ENCODE measurements at regions not wholly inside any gene's neighbourhood (a gene's known extent, or its start where the extent isn't known, plus 50 kb on each side); places are given as distances from the start of the nearest gene placed in this dataset.
"Not testable (repeated sequence)": the region's sequence is repeated elsewhere in the genome, so short reads cannot be mapped to it uniquely, and the experiment has no call there.

DNA sequence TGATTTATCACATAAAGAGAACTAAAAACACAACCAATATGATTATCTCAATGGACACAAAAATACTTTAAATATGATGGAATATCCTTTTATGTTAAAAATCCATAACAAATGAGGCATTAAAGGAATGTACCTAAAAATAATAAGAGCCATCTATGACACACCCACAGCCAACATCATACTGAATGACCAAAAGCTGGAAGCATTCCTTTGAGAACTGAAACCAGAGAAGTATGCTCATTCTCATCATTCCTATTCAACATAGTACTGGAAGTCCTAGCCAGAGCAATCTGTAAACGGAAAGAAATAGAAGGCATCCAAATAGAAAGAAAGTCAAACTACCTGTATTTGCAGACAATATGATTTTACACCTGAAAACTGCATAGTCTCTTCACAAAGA lies 671.0 kb downstream of the SLITRK1 start:
- no peak for DNase-seq

- no peak for DNase-seq
These were observed 677.4 kb downstream of the SLITRK1 start for GRCh38 chr13:83204886-83205285.

DNA sequence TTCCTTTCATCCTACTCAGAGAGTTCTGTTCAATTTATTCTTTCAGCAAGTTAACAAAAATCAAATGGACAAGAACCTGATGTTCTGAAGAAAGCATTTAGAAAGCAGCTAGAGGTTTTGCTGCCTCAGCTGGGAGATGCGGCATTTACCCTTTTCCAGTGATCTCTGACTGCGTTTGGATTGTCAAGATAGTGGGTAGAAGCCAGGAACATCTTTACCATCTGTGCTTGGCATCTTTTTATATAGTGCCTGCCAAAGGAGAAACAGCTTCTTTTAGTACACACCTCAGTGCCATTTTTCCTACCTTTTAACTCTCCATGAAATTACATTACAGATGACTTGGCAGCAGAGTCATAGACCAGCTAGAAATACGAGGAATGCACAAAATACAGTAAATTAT lies 680.8 kb downstream of the SLITRK1 start:
- DNase-seq: no peak

GRCh38 chr13:83197316-83197715 lies 685.0 kb downstream of the SLITRK1 start:
- no peak for DNase-seq

DNA sequence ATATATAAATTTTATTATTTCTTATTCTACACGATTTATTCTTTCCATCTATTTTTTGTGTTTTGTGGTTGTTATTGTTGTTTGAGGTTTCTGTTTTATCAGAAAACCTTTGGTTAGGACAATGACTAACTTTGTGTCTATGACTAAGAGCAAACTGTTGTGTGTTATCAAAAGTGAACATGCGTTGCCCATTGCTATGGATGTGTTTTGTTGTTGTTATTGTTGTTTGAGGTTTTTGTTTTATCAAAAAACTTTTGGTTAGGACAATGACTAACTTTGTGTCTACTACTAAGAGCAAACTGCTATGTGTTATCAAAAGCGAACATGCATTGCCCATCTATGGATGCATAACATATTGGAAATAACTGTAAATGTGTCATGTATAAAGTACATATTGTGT lies 692.3 kb downstream of the SLITRK1 start:
- no peak for DNase-seq

GRCh38 chr13:83184819-83185218 lies 697.5 kb downstream of the SLITRK1 start:
- no peak for DNase-seq

DNA sequence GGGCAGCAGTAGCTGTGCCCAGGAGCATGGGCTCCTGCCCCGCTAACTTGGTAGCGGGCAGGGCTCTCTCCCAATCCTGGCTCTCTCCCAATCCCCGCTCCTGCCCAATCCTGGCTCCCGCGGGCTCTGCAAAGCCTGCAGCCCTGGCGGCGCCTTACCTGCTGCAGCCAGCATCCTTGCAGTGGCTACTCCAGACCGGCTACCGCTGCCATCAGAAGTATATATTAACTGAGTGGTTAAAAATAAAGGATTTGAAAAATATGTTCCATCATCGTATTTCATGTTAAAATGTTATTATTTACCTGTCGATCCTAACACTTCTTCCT lies 698.2 kb downstream of the SLITRK1 start:
- no peak for DNase-seq

DNA sequence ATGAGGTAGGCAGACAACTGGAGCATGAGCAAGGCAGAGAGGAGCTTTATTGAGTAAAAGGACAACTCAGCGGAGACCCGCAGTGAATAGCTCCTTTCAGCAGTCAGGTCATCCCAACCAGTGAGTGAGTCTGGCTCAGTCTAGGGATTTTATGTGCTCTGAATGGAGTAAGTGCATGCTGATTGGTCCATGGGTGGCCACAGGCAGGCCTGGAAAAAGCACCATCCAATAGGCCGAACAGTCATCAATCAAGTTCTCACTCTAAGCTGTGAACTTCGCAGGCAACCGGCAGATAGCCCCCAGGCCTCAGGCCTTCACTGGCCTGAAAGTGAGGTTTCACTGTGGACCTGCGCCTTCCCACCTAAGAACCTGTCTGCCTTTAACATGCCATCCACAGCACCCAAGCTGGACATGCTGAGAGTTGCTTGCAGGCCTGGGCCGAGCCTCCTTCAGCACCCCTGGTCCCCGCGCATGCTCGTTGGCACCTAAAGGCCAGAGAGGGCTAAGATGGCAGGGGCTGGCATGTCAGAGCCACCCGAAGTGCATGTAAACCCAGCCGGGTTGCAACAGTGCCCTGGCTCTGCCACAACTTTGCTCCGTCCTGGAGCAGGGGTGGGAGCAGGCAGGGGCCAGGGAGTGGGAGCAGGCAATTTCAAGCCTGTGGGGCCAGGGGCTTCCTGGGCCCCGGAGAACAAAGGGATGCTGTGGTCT lies 698.7 kb downstream of the SLITRK1 start:
- DNase-seq: no peak

DNA sequence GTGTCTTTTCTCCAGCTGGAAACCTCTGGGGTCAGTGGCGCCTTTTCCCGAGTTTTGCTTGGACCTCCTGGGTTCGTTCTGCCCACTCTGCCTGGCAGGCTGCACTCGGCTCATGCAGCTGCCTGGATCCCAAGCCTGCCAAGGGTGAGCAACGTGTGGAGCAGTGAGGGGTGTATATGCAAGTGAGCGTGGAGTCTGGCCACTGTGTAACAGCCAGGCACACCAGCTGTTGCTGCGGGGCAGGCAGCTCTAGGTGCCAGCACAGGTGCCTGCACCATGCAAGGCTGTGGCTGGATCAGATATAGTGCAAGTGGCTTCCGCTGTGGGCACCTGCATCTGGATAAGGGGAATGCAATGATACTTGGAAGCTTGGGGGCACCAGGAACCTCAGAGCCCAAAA lies 699.4 kb downstream of the SLITRK1 start:
- DNase-seq: no peak

GRCh38 chr13:83178008-83178407 lies 704.3 kb downstream of the SLITRK1 start:
- DNase-seq: no peak

DNA sequence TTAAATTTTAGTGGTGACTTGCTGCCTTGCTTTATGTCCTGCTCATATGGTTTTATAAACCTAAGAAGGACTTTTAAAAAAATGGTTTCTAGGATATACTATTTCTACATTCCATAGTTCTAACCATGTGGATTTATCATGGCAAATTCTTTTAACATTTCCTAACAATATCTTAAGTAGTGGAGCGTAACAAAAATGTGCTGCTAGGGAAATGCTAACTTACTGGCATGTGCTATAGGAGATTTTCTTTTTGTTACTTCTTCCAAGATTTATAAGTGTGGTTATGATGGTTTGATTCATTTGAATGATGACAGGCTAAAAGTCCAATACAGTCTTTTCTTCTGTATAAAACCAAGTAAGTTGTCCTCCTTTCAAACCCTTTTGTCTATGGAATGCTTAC lies 713.7 kb downstream of the SLITRK1 start:
- no peak for DNase-seq

- DNase-seq: no peak
These were observed 715.1 kb downstream of the SLITRK1 start for GRCh38 chr13:83167203-83167602.

- DNase-seq: no peak
These were observed 715.7 kb downstream of the SLITRK1 start for GRCh38 chr13:83166550-83166949.

- no peak for DNase-seq
These were observed 719.8 kb downstream of the SLITRK1 start for GRCh38 chr13:83162493-83162892.

- no peak for DNase-seq
These were observed 728.4 kb downstream of the SLITRK1 start for GRCh38 chr13:83153848-83154247.

DNA sequence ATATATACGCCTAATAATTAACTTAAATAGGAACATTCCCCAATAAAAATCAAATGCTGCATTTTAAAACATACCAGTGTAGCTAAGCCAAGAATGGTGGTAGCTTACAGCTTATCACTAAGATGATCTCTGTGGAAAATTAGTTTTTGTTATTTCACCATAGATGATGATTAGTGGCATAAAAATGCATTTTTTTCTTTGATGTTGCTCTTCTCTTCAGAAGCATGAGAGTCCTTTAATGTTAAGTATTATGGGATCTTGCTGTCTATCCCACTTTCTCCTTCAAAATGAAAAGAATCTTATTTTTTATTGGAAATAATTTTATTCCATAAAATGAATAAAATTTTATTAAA lies 731.0 kb downstream of the SLITRK1 start:
- DNase-seq: no peak

- DNase-seq: no peak
These were observed 731.5 kb downstream of the SLITRK1 start for GRCh38 chr13:83150616-83151307.

DNA sequence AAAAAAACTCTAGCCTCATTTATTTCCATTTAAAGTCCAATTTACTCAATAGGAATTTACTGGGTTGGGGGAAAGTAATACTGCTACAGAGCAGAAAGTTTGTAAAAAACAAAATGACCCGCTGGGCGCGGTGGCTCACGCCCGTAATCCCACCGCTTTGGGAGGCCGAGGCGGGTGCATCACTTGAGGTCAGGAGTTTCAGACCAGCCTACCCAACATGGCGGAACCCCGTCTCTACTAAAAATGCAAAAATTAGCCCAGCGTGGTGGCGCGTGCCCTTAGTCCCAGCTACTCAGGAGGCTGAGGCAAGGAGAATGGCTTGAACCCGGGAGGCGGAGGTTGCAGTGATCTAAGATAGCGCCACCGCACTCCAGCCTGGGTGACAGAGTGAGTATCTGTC lies 745.6 kb downstream of the SLITRK1 start:
- DNase-seq: no peak

DNA sequence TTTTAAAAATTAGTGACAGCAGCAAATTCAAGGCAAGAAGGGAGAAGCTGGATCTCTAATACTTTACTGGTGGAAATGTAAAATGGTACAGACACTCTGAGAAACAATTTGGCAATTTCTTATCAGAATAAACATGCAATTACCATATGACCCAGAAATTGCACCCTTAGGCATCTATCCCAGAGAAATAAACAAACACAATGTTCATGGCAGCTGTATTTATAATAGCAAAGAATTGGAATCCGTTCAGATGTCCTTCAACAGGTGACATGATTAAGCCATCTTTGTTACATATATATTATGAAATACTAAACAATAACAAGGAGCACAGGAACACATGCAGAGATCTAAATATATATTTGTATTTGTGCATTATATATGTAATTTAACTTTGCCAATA lies 756.5 kb downstream of the SLITRK1 start:
- no peak for DNase-seq

GRCh38 chr13:83121896-83122295 lies 760.4 kb downstream of the SLITRK1 start:
- DNase-seq: no peak

DNA sequence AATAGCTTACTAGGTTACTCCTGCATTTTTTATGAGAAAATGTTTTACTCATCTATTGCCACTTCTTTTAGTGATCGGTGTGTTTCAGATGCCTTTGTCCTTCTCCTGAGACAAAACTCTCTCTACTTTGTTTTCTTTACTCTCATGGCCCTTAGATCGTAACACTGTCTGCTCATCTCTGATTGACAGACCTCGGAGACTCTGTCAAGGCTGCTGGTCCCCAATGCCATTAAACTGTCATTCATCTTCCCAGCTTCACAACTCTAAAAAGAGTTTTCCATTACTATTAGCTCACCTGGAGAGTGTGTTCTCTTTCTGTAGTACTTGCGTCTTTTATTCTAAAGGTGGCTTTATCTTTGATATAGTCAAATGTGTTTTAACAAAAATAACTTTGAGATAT lies 765.2 kb downstream of the SLITRK1 start:
- DNase-seq: no peak

DNA sequence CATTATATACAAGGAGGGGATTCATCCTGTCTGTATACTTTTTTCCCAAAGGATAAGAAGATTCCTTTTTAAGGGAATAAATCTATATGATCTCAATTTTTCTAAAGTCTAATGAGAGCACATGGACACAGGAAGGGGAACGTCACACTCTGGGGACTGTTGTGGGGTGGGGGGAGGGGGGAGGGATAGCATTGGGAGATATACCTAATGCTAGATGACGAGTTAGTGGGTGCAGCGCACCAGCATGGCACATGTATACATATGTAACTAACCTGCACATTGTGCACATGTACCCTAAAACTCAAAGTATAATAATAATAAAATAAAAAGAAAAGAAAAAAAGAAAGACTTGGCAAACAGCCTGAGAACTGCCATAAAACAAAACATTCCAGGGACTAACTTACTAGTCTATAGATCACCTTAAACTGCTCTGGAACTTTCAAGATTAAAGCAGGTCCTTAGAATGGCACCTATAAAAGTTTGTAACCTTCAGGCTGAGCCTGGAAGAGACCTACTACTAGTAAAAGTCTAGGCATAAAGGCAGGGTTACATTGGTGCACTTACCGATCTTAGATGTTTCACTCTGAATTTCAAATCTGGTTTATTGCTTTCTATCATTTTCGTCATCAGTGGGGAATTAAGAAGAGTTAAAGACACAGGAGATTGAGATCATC lies 780.6 kb downstream of the SLITRK1 start:
- not testable (repeated sequence) for DNase-seq

DNA sequence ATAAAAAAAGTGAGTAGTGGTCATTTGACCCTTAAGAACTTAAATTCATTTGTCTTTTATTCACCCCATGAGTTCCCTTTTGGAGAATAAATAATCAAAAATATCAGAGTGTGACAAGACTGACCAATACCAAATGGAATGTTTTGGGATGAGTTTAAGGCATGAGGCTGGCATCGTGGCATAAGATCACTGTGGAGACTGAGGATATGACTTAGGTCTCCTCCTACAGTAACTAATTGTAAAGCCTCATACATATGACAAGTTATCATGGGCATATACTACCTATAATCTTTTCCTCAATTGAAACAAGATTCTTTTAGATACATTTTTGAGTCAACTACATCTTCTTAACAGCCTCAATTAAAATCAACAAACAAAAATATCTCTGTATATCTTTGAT lies 782.0 kb downstream of the SLITRK1 start:
- DNase-seq: no peak

DNA sequence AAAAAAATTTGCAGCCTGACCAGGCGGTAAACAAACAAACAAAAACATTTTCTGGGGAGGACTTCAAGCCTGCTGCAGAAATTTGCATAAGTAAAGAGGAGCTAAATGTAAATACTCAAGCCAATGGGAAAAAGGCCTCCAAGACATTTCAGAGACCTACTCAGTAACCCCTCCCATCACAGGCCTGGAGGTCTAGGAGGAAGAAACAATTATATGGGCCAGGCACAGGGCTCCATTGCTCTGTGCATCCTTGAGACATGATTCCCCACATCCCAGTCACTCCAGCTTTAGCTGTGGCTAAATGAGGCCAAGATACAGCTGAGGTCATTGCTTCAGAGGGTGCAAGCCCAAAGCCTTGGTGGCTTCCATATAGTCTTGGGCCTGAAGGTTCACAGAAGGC lies 793.4 kb downstream of the SLITRK1 start:
- no peak for DNase-seq

DNA sequence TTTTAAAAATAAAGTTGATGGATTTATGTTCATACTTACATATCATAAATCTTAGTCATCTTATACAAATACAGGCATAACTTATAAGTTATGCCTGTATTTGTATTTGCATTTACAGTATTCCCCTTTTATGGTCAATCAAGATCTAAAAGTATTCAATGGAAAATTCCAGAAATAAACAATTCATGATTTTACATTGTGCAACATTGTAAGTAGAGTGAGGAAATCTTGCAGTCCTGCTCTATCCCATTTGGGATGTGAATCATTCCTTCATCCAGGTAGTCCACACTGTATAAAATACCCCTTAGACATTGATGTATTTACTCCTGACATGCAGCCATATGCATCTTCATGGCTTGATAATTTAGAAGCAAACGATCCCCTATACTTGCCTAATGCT lies 795.3 kb downstream of the SLITRK1 start:
- no peak for DNase-seq
